GM18858 (cell line): ENCODE measurements at regions not wholly inside any gene's neighbourhood (a gene's known extent, or its start where the extent isn't known, plus 50 kb on each side); places are given as distances from the start of the nearest gene placed in this dataset.
"Not testable (repeated sequence)": the region's sequence is repeated elsewhere in the genome, so short reads cannot be mapped to it uniquely, and the experiment has no call there.

ENCODE experiments used
- ATAC-seq: cut with Tn5 transposase; IDR thresholded peaks from one replicate; pipeline ENCODE4 v1.9.1; 2021; ENCODE audit not compliant: unreplicated experiment

DNA sequence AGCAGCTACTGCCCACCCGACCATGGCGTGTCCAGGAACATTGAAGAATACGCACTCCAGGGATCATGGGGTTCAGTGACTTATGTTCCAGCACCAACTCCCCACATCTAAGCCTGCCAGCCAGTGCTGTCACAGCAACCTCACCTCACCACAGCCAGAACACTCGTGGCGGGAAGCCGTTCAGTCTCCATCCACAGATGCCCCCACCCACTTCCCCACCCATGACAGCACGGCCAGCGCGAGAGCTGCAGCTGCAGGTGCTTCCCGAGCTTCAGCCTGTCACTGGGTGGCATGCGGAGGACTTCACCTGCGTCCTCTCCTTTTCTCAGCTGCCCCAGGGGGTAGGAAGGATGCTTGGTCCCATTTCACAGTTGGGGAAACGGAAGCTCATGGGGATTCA is 50.3 kb downstream of the RBFOX3 start:
- ATAC-seq = no peak

DNA sequence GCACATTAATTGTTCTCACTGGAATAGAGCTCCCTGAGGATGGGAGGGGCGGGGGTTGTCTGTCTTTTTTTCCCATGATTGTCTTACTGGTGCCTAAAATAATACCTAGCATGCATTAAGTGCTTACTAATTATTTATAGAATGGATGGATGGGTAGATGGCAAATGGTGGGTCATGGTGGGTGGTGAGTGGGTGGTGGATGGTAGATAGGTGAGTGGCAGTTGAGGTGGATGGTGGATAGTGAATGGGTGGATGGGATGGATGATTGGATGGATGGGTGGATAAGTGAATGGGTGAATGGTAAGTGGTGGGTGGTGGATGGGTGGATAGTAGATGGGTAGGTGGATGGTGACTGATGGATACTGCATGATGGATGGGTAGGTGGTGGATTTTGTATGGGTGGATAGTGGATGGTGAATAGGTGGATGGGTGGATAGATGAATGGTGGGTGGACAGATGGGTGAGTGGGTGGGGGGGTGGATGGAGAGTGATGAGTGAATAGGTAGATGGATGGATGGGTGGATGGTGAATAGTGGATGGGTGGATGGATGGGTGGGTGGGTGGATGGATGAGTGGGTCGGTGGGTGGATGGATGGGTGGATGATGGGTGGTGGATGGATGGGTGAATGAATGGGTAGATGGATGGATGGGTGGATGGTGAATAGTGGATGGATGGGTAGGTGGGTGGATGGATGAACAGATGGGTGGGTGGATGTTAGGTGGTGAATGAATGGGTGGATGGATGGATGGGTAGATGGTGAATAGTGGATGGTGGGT is 51.6 kb downstream of the RBFOX3 start:
- ATAC-seq = no peak

DNA sequence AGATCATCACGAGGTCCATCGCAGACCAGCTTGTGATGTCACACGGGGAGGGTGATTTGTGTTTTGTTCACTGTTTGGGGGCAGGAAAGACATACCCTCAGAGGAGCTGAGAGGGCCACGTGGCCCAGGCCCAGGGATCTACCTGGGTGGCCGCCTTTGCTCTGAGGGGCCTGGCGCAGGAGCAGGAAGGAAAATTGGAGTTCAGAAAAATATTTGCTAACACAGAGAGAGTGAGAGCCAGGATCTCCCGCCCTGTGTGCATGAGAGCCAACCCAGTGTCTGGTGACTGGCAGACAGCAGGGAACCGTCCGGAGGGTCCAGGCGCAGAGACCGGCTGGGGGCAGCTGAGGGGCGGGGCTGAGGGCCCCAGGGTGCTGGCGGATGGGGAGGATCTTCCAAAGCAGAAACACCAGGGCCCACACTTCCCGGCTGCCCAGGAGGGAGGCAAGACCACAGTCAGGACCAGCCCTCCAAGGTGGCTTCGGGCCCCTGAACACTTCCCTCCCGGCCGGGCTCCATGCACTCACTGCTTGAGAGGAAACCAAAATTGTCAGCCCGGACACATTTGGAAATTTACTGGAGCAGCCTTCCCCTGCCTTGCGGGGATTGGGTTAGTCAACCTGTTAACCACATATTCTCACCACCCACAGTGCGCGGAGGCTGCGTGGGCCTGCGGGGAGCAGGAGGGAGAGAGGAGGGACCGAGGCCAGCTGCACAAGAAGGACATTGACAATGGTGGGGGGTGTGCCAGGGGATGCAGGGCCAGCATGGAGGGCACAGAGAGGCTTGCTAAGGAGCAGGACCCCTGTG is 52.6 kb downstream of the RBFOX3 start:
- ATAC-seq = no peak

DNA sequence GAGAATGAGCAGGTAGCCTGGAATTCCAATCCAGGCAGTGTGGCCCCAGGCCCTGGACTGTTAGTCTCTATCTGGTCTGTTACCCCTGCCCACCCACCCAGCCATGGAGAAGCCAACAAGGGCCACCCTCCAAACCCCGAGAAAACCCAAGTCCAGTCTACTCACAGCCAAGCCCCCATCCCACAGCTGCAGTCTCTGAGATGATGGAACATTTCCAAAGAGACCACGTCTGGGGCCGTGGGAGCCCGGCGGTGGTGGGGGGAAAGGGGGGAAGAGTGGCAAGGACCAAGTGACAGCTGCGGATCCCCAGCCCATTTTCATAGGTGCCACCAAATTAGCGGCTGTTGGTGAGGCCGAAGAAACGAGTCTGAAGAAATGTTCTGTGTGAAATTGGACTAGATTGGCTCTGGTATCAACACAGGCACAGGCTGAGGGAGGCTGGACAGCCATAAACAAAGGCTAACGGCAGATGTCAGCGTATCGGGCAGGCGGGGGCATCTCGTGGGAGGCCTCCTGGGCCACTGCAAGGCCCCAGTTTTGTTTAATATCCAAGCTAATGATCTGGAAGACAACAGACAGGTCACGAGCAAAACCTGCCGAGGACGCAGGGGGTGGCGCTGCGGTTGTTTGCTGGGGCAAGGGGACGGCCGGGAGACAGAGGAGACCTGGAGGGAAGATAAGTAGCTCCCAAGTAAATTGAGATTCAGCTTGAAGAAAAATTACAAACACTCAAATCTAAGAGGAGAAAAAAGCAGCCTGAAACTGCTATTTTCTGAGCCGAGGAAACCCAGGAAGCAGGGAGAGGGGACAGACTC is 53.4 kb downstream of the RBFOX3 start:
- ATAC-seq = no peak

DNA sequence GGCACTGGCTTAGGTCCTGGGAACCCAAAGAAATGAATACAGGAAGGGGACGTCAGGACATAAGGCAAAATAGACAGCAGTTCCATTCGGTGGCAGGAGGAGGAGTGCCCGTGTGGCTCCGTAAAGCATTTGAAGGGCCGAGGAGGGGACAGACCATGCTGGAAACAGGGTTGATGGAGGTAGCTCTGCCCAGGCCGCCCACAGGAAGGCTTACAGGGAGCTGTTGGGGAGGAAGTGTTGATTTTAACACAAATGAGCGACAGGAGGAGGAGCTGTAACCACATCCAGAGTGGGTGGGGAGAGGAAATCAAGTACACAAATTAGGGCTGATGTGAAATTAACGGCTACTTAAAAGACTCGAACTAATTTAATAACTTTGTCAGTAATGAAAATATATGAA is 54.6 kb downstream of the RBFOX3 start:
- no peak for ATAC-seq

DNA sequence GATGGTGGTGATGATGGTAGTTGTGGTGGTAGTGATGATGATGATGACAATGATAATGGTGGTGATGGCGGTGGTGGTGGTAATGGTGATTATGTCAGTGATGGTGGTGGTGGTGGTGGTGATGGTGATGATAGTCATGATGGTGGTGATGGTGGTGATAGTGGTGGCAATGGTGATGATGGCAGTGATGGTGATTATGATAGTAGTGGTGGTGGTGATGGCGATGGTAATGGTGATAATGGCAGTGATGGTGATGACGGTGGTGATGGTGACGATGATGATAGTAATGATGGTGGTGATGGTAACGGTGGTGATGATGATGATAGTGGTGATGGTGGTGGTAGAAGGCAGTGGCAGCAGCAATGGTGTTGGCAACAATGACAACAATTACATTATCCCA is 55.3 kb downstream of the RBFOX3 start:
- no peak for ATAC-seq

DNA sequence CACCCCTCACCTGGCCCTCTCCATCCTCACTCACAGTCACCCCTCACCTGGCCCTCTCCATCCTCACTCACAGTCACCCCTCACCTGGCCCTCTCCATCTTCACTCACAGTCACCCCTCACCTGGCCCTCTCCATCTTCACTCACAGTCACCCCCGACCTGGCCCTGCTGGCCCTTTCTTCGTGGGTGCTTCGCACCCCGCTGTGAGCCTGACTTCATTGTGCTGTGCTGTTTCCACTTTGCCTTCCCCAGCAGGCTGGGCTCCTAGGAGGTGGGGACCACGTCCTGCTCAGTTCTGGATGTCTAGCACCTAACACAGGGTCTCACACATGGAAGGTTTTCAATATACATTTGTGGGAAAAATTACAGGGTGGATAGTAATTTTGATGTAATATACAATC is 56.5 kb downstream of the RBFOX3 start:
- not testable (repeated sequence) for ATAC-seq

DNA sequence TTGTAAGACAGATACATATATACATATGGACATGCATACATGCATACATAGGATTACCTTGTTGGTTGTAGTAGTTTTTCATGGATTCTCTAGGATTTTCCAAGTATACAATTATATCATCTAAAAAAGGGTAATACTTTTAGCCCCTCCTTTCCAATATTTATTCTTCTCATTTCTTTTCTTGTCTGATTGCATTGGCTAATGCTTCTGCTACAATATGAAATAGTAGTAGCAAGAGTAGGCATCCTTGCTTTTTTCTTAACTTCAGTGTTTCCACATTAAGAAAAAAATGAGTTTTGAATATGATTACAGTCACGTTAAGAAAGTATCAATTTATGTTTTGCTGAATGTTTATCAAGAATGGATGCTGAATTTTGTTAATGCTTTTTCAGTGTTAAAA is 58.0 kb downstream of the RBFOX3 start:
- ATAC-seq = no peak

DNA sequence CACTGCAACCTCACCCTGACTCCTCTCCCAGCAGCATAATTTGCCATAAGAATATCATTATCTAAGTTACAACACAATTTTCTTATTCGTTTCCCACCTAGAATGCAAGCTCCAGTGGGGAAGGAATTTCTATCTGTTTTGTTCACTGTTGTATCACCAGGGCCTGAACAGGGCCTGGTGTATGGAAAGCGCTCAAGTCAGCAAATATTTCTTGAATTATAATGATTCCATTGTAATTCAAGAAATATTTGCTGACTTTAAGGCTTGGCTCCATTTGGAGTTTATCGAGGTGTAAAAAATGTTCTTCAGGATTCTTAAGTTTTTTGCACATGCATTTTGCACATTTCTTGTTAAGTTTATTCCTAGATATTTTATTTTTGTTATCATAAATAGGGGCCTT is 58.4 kb downstream of the RBFOX3 start:
- ATAC-seq = no peak

DNA sequence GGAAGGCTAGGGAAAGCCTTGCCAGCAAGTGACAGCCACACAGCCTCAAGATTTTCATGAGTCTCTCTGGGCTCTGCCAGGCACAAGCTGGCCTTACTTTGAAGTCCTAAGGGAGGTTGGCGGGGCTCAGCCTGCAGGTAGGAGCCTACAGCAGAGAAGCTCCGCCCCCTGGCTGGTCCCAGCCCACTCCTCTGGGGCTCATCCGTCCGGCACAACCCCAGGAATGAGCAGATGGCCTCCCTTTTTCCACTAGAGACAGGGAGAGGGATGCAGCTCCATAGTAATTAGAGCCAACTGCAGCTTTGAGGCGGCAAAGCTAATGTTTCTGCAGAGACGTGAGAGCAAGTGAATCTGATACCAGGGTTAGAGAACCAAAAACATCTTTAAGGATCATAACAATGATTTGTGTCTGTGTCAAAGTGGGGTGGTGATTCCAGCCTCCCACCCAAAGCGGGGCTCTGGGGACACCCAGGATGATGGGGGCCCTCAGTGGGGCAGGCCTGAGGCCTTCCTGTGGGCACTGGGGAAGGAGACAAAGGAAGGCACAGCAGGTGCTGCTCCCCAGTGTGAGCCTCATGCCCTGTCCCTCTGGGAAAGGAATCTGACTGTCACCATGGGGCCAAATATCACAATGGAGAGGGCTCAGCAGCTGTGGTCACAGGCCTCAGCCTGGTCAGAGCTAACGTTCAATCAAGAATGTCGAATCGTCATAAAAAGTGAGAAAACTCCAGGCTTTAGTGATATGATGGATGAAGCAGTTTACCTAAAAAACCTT is 61.5 kb downstream of the RBFOX3 start:
- no peak for ATAC-seq

DNA sequence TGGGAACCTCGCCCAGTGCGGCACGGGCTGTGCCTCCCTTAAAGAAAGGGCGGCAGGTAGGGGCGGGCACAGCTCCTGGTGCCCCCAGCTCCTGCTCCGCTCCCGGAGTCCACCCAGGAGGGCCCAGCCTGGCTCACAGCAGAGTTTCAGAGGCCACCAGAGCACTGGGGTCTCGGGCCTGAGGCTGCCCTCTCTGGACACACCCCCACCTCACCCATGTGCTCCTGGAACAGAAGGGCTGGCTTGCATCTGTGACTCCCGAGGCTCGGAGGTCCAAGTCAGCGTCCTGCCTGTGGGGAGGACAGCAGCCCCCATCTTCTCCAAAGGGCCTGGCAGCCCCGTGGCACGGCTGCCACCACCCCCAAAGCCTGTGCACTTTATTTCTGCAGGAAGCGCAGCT is 62.7 kb downstream of the RBFOX3 start:
- ATAC-seq = no peak

DNA sequence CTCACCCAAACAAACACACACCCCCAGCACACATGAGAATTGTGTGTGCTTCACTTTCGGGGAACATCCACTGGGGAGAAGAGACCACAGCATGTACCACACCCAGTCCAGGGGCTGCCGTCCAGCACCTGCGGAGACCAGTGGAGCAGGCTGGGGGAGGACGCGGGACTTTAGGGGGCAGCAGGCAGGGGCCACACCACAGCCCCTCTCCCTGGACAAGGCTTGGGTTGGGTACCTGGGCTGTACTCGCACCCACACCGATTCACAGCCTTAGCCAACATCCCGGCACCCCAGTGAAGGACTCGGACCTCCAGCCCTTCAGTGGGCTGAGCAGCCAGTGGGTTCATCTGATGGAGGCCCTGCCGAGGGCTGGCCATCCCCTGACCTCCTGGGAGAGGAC is 63.3 kb downstream of the RBFOX3 start:
- no peak for ATAC-seq

DNA sequence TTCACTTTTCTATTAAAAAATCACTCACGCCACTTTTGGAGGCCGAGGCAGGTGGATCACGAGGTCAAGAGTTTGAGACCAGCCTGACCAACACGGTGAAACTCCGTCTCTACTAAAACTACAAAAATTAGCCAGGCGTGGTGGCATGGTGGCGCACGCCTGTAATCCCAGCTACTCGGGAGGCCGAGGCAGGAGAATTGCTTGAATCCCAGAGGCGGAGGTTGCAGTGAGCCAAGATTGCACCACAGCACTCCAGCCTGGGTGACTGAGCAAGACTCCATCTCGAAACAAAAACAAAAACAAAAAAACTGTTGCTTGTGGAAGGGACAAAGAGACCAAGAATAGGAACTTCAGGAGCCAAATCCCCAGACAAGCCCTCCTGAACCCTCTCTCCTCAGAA is 63.7 kb downstream of the RBFOX3 start:
- ATAC-seq = not testable (repeated sequence)

DNA sequence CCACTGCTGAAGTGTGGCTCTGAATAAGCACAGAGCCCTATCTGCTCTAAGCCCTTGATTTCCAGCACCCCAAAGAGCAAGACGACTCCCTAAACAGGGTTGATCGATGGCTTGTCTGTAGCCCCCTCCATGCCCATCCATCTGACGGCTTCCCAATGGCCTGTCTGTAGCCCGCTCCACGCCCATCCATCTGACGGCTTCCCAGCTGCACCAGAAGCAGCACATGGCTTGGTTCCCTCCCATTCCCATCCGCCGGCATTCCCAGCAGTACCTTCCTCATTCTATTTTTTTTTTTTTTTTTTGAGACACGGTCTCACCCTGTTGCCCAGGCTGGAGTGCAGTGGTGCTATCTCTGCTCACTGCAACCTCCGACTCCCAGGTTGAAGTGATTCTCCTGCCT is 64.5 kb downstream of the RBFOX3 start:
- no peak for ATAC-seq

DNA sequence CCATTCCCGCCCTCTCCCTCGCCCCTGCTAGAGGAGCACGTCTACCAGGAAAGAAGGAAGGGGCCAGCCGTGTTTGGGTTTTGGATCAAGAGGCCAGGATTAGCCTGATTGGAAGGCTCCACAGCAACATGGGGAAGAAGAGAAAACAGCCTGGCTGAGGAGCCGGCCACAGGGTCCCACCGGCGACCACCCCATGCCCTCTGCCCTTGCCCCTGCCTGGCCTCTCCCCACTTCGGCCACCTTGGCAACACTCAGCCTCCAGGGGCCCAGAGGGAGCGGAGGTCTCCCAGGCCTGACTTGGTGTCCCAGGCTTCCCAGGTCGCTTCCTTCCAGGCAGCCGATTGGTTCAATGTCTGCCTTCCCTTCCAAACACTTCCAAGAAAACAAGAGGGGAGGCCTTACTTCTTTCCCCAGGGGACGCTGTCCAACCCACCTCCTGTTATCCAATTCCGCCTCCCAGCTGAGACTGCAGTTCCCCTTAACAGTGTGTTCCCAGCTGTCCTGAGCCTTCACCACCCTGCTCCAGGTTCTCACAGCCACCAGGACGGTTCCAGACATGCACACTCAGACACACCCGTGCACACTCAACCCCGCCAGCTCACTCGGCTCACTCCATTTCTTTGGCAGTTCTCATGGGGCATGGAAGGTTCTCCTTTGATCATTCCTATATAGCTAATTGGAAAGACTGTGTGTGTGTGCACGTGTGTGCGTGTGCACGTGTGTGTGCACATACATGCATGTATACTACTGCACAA is 65.4 kb downstream of the RBFOX3 start:
- no peak for ATAC-seq

DNA sequence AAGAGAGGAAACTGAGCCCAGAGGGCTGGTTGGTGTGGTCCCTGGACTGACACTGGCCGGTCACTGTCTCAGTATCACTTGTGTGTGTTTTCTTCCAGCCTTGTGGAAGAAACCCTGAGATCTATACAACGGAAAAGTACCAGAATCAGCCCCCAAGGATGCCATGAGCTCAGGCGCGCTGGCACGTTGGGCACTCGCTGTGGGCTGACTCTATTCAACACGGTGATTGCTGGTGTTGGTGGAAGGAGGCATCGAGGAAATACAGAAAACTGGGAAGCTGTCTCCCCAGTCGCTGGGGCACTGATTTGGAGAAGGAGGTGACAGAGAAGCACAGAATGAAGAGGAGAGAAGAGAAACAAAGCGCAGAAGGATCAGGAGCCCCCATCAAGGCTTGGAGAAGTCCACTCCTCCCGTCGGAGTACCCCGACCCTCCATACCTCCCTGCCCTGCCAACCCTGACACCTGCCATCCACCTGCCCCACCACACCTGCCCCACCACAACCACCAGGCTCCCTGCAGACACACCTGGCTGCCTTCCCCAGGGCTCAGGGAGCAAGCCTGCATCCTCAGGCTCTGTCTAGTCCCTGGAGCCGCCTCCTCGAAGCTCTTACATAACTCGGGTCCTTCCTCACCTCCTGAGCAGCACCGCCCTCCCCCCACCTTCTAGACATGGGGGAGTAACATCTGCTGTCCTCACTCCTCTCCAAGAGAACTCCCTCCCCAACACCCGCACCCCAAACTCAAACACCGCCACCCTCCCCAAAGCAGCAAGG is 66.5 kb downstream of the RBFOX3 start:
- no peak for ATAC-seq

DNA sequence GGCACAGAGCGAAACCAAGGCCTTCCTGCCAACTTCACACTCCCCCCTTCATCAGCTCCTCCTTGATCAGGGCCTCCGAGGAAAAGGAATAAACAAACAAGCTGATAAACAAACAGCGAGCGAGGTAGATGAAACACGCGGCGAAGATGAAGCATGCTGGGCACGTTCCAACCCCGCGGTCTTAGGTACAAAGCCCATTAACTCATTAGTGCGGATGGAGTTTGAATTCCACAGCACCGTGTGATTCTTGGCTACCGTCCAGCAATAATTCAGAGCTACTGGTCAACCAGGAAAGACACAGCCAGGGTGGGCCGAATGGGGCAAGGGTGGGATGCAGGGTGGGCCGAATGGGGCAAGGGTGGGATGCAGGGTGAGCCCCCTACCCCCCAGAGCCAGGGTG is 67.3 kb downstream of the RBFOX3 start:
- no peak for ATAC-seq

DNA sequence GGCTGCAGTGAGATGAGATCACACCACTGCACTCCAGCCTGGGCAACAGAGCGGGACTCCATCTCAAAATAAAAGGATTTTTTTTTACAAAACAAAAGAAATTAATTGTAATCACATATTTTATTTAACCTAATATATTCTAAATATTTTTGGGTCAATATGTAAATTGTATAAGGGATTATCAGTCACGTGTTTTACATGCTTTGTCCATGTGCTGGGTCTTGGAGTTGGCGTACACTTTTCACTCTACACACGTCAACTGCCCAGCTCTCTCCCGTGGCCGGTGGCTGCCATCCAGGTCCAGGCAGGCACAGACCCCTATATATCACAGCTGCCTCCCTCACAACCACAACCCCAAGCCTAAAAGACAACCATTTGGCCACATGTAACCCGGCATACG is 68.1 kb downstream of the RBFOX3 start:
- ATAC-seq = no peak

DNA sequence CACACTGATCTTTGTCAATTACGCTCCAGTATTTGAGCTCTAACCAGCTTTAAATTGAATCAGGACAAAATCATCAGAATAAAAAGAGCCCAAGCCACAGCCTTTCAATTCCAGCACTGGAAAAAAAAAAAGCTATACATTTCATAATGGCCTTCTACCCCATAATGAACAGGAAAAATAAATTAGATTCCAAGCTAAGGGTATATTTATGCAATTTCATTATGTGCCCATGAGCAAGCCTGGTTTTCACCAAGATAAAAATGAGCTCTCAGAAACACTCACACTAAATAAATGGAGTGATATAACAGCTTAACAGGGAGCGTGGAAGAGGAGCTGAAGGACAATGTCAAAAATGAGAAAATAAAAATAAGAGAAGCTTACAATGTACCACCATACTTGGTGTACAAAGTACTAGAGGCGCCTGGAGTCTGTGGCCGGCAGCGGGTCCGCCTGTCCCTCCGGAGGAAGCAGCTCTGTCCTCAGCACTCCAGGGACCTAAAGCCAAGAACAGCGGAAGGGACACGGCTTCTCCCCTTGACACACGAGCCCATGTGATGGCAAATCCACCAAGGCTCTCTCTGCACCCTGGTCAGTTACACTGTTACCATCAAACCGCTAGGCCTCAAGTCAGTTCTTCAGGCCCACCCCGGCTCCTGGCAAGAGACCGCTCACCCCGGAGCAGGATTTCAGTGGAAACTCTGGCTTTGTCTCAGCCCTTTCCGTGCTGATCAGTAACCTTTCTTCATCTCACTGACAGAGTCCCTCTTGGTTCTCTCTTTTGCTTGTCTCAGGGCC is 69.6 kb downstream of the RBFOX3 start:
- no peak for ATAC-seq
